IPS-20b (cell line): ENCODE measurements at regions not wholly inside any gene's neighbourhood (a gene's known extent, or its start where the extent isn't known, plus 50 kb on each side); places are given as distances from the start of the nearest gene placed in this dataset.
"Not testable (repeated sequence)": the region's sequence is repeated elsewhere in the genome, so short reads cannot be mapped to it uniquely, and the experiment has no call there.

ENCODE experiments used
- H3K27ac ChIP-seq: one replicate; pipeline ENCODE4 v1.5.1; 2013; ENCODE audit warnings: low read length
- H3K27me3 ChIP-seq: 2 replicates; pipeline ENCODE4 v1.6.1; 2013; ENCODE audit warnings: mild to moderate bottlenecking, low read length, inconsistent platforms; ENCODE audit not compliant: insufficient read depth
- H3K36me3 ChIP-seq: 2 replicates; pipeline ENCODE4 v1.6.1; 2013; ENCODE audit warnings: low read depth, mild to moderate bottlenecking, inconsistent platforms, low read length, moderate library complexity; ENCODE audit not compliant: insufficient read depth
- H3K4me1 ChIP-seq: 2 replicates; pipeline ENCODE4 v1.6.1; 2013; ENCODE audit warnings: mild to moderate bottlenecking, control low read depth, inconsistent platforms, low read length, moderate library complexity; ENCODE audit not compliant: insufficient read depth
- H3K4me3 ChIP-seq: 2 replicates; pipeline ENCODE4 v1.5.1; 2013; ENCODE audit warnings: mild to moderate bottlenecking, low read length, inconsistent platforms
- H3K9ac ChIP-seq: 2 replicates; pipeline ENCODE4 v1.6.1; 2013; ENCODE audit warnings: low read depth, mild to moderate bottlenecking, inconsistent platforms, low read length, moderate library complexity
- H3K9me3 ChIP-seq: 2 replicates; pipeline ENCODE4 v1.6.1; 2013; ENCODE audit warnings: mild to moderate bottlenecking, low read depth, low read length, inconsistent platforms; ENCODE audit not compliant: insufficient read depth

GRCh38 chr18:34320267-34320666 is 95.6 kb upstream of the NOL4 start:
- no peak overlapping the region for H3K9ac ChIP-seq
- no peak overlapping the region for H3K27ac ChIP-seq
- H3K4me1 ChIP-seq = no peaks in the 10 kb centered on the region
- no peaks in the 10 kb centered on the region for H3K36me3 ChIP-seq
- H3K27me3 ChIP-seq = no peaks in the 10 kb centered on the region
- H3K4me3 ChIP-seq = no peak overlapping the region
- H3K9me3 ChIP-seq = no peaks in the 10 kb centered on the region

DNA sequence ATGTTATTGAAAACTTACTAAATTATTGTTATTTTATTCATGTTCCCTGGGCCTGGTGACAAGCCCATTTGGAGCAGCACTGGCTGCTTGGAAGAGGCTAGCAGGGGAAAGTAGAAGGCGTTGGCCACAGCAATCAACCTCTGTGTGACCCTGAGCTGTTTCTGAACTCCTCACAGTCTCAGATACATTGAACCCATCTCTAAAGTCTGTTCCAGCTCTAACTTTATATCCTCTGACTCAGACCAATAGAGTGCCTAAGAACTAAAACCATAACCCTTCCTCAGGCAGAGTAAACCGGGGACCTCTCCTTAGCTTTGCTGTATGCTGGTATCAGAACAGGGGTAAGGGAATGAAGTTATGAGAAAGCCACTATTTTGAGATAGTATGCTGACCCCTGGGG is 96.4 kb upstream of the NOL4 start:
- Histone ChIP-seq H3K27me3 (no peaks in the 10 kb centered on the region), H3K9ac (no peak overlapping the region), H3K4me1 (no peaks in the 10 kb centered on the region), H3K36me3 (no peaks in the 10 kb centered on the region), H3K4me3 (no peak overlapping the region), H3K27ac (no peak overlapping the region), H3K9me3 (no peaks in the 10 kb centered on the region)

DNA sequence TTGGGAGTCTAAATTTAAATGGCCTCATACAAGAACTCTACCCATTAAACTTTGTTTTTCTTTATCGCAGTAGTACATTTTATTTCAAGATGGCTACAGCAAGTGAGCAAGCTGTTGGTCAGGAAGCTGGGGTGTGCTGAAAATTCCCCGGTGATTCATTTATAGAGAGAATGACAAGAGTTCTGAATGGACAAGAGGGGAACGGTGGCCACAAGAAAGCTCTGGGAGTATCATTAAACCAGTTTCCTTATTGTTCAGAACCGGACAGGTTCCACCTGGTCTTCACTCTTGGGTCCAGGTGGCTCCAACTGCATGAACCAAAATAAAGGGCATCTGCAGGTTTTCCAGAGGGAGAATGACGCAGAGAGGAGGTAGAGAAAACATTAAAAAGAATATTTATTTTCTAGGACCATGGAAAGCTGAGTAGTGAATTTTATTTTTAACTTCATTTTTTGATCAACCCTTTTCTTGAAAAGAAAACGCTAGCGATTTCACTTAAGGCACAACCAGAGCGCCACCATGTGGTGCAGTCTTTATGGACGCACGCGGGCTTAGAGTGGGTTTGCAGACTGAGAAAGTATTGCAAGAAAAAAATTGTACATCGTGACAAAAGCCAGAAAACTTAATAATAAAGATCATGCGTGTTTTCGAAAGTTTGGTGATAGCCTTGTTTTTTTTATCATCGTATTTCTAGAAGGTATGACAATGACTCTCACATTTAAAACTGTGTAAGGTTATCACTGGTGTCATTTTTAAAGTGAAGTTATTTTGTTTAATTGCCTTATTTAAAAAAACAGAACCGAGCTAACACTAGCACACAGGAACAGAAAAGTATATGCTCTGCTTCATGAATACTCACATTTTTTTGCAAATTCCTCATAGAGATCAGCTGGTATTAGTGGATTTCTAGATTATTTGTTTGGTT is 97.9 kb upstream of the NOL4 start:
- Histone ChIP-seq H3K4me3 (no peak overlapping the region), H3K27me3 (no peaks in the 10 kb centered on the region), H3K36me3 (no peaks in the 10 kb centered on the region), H3K9me3 (no peaks in the 10 kb centered on the region; the same call in 1 of the 2 replicates), H3K27ac (no peak overlapping the region), H3K4me1 (no peaks in the 10 kb centered on the region), H3K9ac (no peak overlapping the region)

GRCh38 chr18:34329840-34330239 is 105.1 kb upstream of the NOL4 start:
- no peak overlapping the region for H3K9ac ChIP-seq
- no peaks in the 10 kb centered on the region for H3K4me1 ChIP-seq
- no peaks in the 10 kb centered on the region; the same call in 1 of the 2 replicates for H3K9me3 ChIP-seq
- H3K4me3 ChIP-seq = no peak overlapping the region
- no peaks in the 10 kb centered on the region for H3K36me3 ChIP-seq
- H3K27me3 ChIP-seq = no peaks in the 10 kb centered on the region
- H3K27ac ChIP-seq = no peak overlapping the region

GRCh38 chr18:34330308-34330707 is 105.6 kb upstream of the NOL4 start:
- Histone ChIP-seq H3K27me3 (no peaks in the 10 kb centered on the region), H3K4me3 (no peak overlapping the region), H3K27ac (no peak overlapping the region), H3K4me1 (no peaks in the 10 kb centered on the region), H3K9ac (no peak overlapping the region), H3K36me3 (no peaks in the 10 kb centered on the region), H3K9me3 (no peaks in the 10 kb centered on the region; the same call in 1 of the 2 replicates)

- not testable (repeated sequence) for H3K36me3 ChIP-seq, H3K9me3 ChIP-seq, H3K27ac ChIP-seq, H3K27me3 ChIP-seq, H3K4me1 ChIP-seq, H3K4me3 ChIP-seq, H3K9ac ChIP-seq
These were observed 106.2 kb upstream of the NOL4 start for GRCh38 chr18:34330907-34331306.

DNA sequence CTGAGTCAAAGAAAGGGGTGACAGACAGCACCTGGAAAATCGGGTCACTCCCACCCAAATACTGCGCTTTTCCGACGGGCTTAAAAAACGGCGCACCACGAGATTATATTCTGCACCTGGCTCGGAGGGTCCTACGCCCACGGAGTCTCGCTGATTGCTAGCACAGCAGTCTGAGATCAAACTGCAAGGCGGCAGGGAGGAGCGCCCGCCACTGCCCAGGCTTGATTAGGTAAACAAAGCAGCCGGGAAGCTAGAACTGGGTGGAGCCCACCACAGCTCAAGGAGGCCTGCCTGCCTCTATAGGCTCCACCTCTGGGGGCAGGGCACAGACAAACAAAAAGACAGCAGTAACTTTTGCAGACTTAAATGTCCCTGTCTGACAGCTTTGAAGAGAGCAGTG is 106.6 kb upstream of the NOL4 start:
- H3K4me3 ChIP-seq = not testable (repeated sequence)

DNA sequence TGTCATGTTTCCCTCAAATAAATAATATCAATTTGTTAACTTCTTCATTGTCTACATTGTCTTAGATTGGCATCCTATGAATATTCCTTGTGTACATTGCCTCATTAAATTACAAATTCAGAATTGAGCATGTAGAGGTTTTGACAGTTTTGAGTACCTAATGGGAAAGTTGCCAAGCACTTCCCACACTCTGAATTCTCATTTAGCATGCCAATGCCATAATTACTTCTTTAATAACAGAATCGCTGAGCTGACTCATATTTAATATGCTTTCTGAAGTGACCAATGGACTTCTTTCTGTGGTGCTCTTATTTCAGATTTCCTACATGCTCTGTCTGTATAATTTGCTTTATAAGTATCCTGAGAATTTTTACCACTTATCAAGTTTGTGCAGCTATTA is 114.4 kb upstream of the NOL4 start:
- Histone ChIP-seq H3K27ac (no peak overlapping the region), H3K4me1 (no peaks in the 10 kb centered on the region), H3K4me3 (no peak overlapping the region), H3K27me3 (no peaks in the 10 kb centered on the region), H3K9ac (no peak overlapping the region), H3K36me3 (no peaks in the 10 kb centered on the region), H3K9me3 (no peaks in the 10 kb centered on the region)

More for the DNA sequence above, 106.6 kb upstream of the NOL4 start:
- not testable (repeated sequence) for H3K27ac ChIP-seq, H3K27me3 ChIP-seq, H3K9ac ChIP-seq, H3K4me1 ChIP-seq, H3K9me3 ChIP-seq, H3K36me3 ChIP-seq

GRCh38 chr18:34342960-34343359 is 118.2 kb upstream of the NOL4 start:
- Histone ChIP-seq H3K27me3 (no peaks in the 10 kb centered on the region), H3K9me3 (no peaks in the 10 kb centered on the region), H3K27ac (no peak overlapping the region), H3K4me3 (no peak overlapping the region), H3K9ac (no peak overlapping the region), H3K4me1 (no peaks in the 10 kb centered on the region), H3K36me3 (no peaks in the 10 kb centered on the region)

GRCh38 chr18:34345738-34346137 is 121.0 kb upstream of the NOL4 start:
- Histone ChIP-seq H3K9ac (no peak overlapping the region), H3K27me3 (no peaks in the 10 kb centered on the region), H3K27ac (no peak overlapping the region), H3K9me3 (no peaks in the 10 kb centered on the region), H3K4me1 (no peaks in the 10 kb centered on the region), H3K36me3 (no peaks in the 10 kb centered on the region), H3K4me3 (no peak overlapping the region)

DNA sequence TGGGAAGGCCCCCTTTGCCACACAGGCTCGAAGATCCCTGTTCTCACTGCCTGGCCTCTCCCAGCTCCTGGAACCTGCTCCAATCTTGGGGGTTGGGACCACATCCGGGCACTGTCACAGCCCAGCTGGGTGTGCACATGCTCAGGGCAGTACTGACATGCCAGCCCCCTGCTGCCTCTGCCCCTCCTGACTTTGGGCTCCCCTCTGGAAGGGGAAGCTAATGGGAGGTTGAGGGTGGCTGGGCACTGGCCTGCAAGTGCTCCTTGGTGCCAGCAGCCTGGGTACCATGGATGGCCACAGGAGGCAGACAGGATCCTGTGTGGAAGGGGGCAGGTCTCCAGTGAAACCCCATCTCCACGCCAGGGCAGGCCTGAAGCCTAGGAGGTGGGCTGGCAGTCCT is 126.1 kb upstream of the NOL4 start:
- H3K4me3 ChIP-seq = no peak overlapping the region
- no peak overlapping the region for H3K27ac ChIP-seq
- H3K9me3 ChIP-seq = no peaks in the 10 kb centered on the region
- no peaks in the 10 kb centered on the region for H3K4me1 ChIP-seq
- H3K27me3 ChIP-seq = no peaks in the 10 kb centered on the region
- H3K36me3 ChIP-seq = no peaks in the 10 kb centered on the region
- H3K9ac ChIP-seq = no peak overlapping the region

GRCh38 chr18:34352385-34353163 is 127.9 kb upstream of the NOL4 start:
- H3K36me3 ChIP-seq = no peaks in the 10 kb centered on the region
- H3K27me3 ChIP-seq = no peaks in the 10 kb centered on the region
- H3K4me3 ChIP-seq = no peak overlapping the region
- H3K9me3 ChIP-seq = no peaks in the 10 kb centered on the region
- H3K27ac ChIP-seq = no peak overlapping the region
- no peaks in the 10 kb centered on the region for H3K4me1 ChIP-seq
- H3K9ac ChIP-seq = no peak overlapping the region
